Activated CD4-positive, alpha-beta T cell treated with anti-CD3 and anti-CD28 coated beads, Interleukin-10, Interleukin-2, amounts not matched to agents 100 ng/mL and 50 ng/mL, durations not matched to agents 16 hours and 8 hours (primary cell): ENCODE measurements at regions not wholly inside any gene's neighbourhood (a gene's known extent, or its start where the extent isn't known, plus 50 kb on each side); places are given as distances from the start of the nearest gene placed in this dataset.
"Not testable (repeated sequence)": the region's sequence is repeated elsewhere in the genome, so short reads cannot be mapped to it uniquely, and the experiment has no call there.

ENCODE experiments used
- DNase-seq: peaks from one replicate; pipeline ENCODE4 v3.0.0-alpha.2; 2020

- DNase-seq, result no peak
These were observed 746.0 kb upstream of the DEFB115 start for GRCh38 chr20:30511322-30512030.

DNA sequence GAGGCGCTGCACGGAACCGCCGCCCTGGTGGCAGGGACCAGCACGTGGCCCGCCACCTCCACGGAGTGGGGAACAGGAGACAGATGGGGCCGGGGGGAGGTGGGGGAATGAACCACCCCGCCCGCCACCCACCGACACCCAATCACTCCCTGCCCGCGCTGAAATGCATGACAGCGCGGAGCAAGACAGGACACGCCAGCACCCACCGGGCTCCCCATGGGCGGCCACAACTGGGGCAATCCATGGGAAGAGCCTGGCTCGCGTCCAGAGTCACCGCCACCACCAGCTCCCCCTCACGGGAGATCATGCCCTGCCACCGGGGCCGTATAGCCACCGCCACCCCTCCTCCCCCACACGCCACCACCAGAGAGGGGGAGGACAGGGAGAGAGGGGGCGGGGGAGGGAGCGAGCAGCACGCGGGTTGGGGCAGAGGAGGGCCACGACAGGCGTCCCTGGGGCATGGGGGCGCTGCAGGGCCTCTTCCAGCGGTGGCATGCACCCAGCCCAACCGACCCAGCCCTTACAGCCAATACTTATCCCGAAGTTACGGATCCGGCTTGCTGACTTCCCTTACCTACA is 744.3 kb upstream of the DEFB115 start:
- no peak for DNase-seq

- not testable (repeated sequence) for DNase-seq
These were observed 741.5 kb upstream of the DEFB115 start for GRCh38 chr20:30515915-30516314.

DNA sequence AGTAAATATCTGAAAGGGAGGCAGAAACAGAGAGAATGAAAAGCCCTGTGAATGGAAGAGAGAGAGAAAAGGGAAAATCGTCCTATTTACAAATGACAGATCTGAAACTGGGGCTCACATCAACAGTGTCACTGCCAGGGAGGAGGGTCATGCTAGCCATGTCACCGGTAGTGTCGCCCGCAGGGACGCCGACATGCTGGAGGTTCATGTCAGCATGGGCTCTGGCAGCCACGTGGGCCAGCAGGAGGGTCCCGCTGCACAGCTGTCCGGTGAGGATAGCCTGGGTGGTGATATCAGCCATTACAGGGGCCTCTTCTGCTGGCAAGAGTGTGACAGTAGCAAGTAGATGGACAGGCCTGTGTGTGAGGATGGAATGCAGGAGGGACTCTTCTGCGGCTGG is 738.6 kb upstream of the DEFB115 start:
- DNase-seq, result not testable (repeated sequence)

DNA sequence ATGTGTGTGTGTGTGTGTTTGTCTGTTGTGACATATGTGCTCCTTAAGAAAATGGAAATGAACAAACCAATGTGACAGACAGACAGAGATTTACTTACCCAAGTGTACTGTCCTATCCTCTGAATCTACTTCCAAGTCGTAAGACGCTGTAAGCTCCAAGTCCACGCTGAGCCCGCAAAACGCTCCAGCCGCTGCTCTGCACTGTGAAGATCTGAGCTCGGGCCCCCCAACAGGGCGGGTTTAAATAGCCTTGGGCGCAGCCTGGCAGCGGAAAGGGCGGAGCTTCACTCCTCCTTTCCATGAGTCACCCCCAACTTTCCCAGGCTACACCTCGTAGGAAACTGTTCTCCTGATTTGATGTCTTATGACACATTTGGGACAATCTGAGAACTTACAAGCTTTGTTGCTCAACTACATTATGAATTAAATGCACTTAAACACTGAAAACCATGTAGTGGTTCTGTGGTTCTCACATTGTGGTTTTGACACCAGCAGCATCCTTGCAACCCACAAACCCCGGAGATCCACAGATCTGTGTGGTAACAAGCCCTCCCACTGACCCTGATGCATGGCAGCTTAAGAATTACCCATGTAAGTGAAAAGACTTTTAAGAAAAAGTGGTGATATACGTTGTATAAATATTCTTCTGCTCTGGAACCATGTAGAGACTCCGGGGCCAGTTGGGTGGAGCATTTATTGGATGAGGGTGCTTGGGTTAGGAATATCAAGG is 735.6 kb upstream of the DEFB115 start:
- not testable (repeated sequence) for DNase-seq

GRCh38 chr20:30524155-30524554 is 733.3 kb upstream of the DEFB115 start:
- not testable (repeated sequence) for DNase-seq

DNA sequence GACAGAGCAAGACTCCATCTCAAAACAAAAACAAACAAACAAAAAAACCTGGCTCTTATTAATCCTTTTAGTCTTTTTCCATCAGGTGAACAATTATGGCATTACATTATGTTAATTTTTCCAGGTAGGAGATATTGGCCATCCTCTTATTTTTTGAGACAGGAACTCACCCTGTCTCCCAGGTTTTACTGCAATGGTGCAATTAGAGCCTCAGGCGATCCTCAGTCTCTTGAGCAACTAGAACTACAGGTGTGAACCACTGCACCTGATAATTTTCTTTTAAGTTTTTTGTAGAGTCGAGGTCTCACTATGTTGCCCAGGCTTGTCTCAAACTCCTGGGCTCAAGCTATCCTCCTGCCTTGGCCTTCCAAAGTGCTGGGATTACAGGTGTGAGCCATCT is 732.7 kb upstream of the DEFB115 start:
- not testable (repeated sequence) for DNase-seq

GRCh38 chr20:30533653-30534052 is 723.8 kb upstream of the DEFB115 start:
- DNase-seq, result not testable (repeated sequence)

DNA sequence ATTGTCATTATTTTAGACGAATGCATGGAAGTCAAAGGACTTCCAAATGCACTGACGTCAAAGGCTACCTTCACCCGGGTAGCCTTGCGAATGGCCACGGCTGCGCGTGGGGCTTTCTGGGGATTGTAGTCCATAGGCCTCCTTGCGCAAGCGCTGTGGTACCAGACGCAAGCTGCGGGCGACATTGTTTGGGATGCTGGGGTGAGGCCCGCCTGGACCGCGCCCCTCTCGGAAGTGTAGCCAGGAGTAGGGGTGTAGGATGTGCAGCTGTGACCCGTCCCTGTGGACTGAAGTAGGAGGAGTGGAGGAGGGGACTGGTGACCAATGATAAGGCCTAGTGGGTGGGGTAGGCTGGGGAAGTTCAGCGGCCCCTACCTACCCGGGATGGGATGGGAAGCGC is 720.0 kb upstream of the DEFB115 start:
- not testable (repeated sequence) for DNase-seq

GRCh38 chr20:30540330-30541069 is 717.0 kb upstream of the DEFB115 start:
- DNase-seq, result not testable (repeated sequence)

- not testable (repeated sequence) for DNase-seq
These were observed 706.2 kb upstream of the DEFB115 start for GRCh38 chr20:30551236-30551635.

GRCh38 chr20:30556797-30557196 is 700.7 kb upstream of the DEFB115 start:
- not testable (repeated sequence) for DNase-seq

DNA sequence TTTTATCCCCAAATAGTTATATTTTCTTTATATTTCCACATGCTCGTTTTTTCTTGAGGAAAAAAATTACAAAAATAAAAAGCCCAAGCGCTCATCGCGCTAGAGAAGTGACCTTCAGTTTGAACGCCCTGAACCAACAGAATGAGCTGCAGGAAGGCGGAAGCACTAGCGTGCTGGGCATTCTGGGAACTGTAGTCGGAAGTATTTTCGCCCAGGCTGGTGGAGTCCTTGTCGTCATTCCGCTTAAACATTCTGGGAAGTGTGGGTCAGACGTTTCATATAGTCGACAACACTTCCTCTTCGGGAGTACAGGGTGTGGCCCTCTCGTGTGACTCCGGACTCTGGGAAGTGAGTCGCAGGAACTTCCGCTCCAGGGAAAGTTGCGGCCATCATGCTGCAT is 692.4 kb upstream of the DEFB115 start:
- not testable (repeated sequence) for DNase-seq

- DNase-seq, result not testable (repeated sequence)
These were observed 687.6 kb upstream of the DEFB115 start for GRCh38 chr20:30569867-30570266.

- DNase-seq, result not testable (repeated sequence)
These were observed 686.8 kb upstream of the DEFB115 start for GRCh38 chr20:30570622-30571021.

GRCh38 chr20:30574337-30574736 is 683.1 kb upstream of the DEFB115 start:
- not testable (repeated sequence) for DNase-seq

DNA sequence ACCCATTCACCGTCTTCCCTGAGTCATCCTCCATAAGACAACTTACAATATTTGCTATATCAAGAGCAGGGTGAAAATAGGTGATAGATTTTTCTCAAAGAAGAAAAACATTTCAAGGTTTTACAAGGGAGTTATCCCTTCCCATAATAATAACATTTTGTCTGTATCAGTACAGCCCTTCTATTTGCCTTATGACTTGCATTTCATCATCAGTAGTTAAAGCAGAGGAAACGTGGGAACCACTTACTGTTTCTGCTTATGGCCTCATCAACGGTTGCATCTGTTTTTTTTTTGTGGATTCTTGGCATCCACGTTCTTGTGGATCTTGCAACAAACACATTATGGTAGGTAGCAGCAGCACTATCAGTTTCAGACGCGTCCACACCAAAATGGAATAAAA is 678.4 kb upstream of the DEFB115 start:
- not testable (repeated sequence) for DNase-seq

GRCh38 chr20:30579824-30580438 is 677.5 kb upstream of the DEFB115 start:
- DNase-seq, result not testable (repeated sequence)

DNA sequence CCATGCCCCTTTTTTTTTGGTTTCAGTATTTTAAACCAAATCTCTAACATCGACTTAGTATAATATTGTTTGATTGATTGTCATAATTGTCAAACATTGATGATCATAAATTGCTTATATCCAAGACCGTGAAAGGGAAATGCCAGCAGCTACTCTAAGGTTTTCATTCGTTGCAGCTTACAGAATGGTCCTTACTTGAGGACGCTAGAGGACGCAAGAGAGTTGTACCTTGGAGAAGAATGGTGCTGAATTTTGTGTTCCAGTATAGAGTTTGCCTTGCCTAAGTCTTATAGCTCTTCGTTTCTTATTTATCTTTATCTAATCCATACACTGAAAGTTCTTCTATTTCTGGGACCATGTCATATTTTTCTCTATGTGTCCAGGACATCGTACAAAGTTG is 675.6 kb upstream of the DEFB115 start:
- DNase-seq, result not testable (repeated sequence)

DNA sequence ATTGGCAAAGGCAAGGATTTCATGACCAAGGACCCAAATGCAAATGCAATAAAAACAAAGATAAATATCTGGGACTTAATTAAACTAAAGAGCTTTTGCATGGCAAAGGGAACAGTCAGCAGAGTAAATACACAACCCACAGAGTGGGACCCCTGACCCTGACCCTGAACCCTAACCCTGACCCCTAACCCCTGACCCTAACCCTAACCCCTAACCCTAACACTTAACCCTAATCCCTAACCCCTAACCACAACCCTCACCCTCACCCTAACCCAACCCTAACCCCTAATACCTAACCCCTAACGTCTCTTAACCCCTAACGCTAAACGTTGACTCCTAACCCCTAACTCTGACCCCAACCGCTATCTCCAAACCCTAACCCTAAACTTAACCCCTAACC is 673.1 kb upstream of the DEFB115 start:
- DNase-seq, result not testable (repeated sequence)

DNA sequence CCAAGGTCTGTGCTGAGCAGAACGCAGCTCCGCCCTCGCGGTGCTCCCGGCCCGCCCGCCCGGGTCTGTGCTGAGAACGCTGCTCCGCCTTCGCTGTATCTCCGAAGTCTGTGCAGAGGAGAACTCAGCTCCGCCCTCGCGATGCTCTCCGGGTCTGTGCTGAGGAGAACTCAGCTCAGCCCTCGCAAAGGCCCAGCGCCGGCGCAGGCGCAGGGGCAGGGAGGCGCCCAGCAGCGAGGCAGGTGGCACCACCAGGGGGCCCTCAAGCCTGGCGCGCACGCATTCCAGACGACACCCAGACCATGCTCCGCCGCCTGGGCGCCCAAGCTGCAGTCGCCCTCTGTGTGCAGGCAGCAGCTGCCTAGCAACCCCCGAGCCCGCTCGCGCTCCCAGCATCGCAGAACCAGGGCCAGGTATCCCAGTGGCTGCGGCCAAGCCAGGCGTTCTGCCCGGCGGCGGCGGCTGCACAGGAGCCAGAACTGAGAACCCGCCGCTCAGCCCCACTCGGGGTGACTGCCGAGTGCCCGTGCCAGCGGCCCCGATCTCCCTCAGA is 672.1 kb upstream of the DEFB115 start:
- DNase-seq, result peak; percentile 38

DNA sequence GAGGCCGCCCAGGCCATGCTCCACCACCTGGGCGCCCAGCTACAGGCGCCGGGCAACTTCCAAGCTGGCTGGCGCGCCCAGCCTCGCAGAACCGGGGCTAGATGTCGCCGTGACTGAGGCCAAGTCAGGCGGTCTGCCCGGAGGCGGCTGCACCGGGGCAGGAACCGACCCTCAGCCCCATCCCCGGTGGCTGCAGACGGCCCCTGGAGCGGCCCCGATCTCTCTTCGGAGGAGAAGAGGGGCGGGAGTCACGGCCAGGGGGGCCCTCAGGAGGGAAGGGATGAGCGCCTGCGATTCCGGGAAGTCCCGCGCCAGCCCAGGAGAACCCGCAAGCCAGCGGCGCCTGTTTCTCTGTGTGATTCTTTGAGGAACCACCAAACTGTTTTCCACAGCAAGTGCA is 671.3 kb upstream of the DEFB115 start:
- DNase-seq, result not testable (repeated sequence)
